Neutrophil (primary cell): ENCODE measurements at regions not wholly inside any gene's neighbourhood (a gene's known extent, or its start where the extent isn't known, plus 50 kb on each side); places are given as distances from the start of the nearest gene placed in this dataset.

Experiments used
- H3K27ac ChIP-seq: fragments of 200-600 bp; sonication (generic); 2 replicates; pipeline ENCODE4 v1.5.1; 2016; ENCODE audit warnings: mild to moderate bottlenecking, moderate library complexity
- H3K27me3 ChIP-seq: fragments of 200-600 bp; sonication (generic); 2 replicates; pipeline ENCODE4 v1.6.0; 2016; ENCODE audit warnings: mild to moderate bottlenecking
- H3K36me3 ChIP-seq: fragments of 200-600 bp; sonication (generic); 2 replicates; pipeline ENCODE4 v1.5.1; 2017
- H3K4me1 ChIP-seq, 2 experiments: fragments of 200-600 bp in 1 of 2; sonication (generic) in 1 of 2; 1 replicate in 1 of 2; 2 replicates in 1 of 2; pipeline versions ENCODE4 v1.5.1 to v1.6.1; 2013 to 2016; ENCODE audit warnings: low read depth in 1 of 2, low read length in 1 of 2, mild to moderate bottlenecking in 1 of 2, moderate library complexity in 1 of 2; ENCODE audit not compliant: control insufficient read depth in 1 of 2, insufficient read depth in 1 of 2
- H3K4me3 ChIP-seq, 2 experiments: fragments of 200-600 bp in 1 of 2; sonication (generic) in 1 of 2; 1 replicate in 1 of 2; 2 replicates in 1 of 2; pipeline ENCODE4 v1.5.1; 2013 to 2016; ENCODE audit warnings: low read depth in 1 of 2, low read length in 1 of 2, mild to moderate bottlenecking in 1 of 2, moderate library complexity in 1 of 2
- H3K9me3 ChIP-seq: fragments of 200-600 bp; sonication (generic); 2 replicates; pipeline ENCODE4 v1.5.1; 2016
- CTCF ChIP-seq: fragments of 200-600 bp; sonication (generic); IDR thresholded peaks from 2 replicates; pipeline ENCODE4 v1.5.1; 2016; ENCODE audit warnings: antibody characterized with exemption

- no peak for TF ChIP-seq CTCF
- no peak overlapping the region for H3K4me3 ChIP-seq
- H3K27me3 ChIP-seq: no peaks in the 10 kb centered on the region
- no peaks in the 10 kb centered on the region for H3K9me3 ChIP-seq
- H3K4me1 ChIP-seq: no peaks in the 10 kb centered on the region
- no peaks in the 10 kb centered on the region for H3K36me3 ChIP-seq
- H3K27ac ChIP-seq: no peak overlapping the region
Measured at GRCh38 chr6:97701801-97702200, 418.8 kb upstream of the MMS22L start.

- no peak for TF ChIP-seq CTCF
- no peaks in the 10 kb centered on the region for H3K36me3 ChIP-seq
- H3K27me3 ChIP-seq: no peaks in the 10 kb centered on the region
- H3K9me3 ChIP-seq: no peaks in the 10 kb centered on the region
- H3K4me3 ChIP-seq: no peak overlapping the region
- no peak overlapping the region for H3K27ac ChIP-seq
- no peaks in the 10 kb centered on the region for H3K4me1 ChIP-seq
Measured at GRCh38 chr6:97702248-97702647, 419.2 kb upstream of the MMS22L start.

GRCh38 chr6:97703661-97704060 lies 420.6 kb upstream of the MMS22L start:
- Histone ChIP-seq H3K9me3 (no peaks in the 10 kb centered on the region), H3K4me1 (no peaks in the 10 kb centered on the region), H3K4me3 (no peak overlapping the region), H3K27me3 (no peaks in the 10 kb centered on the region), H3K36me3 (no peaks in the 10 kb centered on the region), H3K27ac (no peak overlapping the region)
- TF ChIP-seq CTCF: no peak

DNA sequence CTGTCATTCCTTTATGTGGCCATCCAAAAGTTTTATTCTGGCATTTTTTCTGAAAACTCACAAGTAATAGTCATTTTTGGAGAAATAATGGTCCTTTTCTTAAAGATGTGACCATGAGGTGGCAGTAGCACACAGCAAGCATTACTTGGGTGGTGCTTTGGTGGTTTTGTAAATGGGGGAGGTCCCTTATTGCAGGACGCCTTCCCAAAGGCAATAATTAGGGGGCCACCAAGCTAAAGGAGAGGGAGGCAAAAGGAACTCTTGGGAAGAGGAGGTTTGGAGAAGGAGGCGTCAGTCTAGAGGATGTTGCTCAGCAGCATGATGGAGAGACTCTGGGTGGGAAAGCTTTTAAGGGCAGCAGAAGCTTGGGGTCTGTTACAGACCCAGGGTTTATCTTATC lies 422.6 kb upstream of the MMS22L start:
- Histone ChIP-seq H3K36me3 (no peaks in the 10 kb centered on the region), H3K4me3 (no peak overlapping the region), H3K27me3 (no peaks in the 10 kb centered on the region), H3K4me1 (no peaks in the 10 kb centered on the region), H3K9me3 (no peaks in the 10 kb centered on the region), H3K27ac (no peak overlapping the region)
- TF ChIP-seq CTCF: no peak

DNA sequence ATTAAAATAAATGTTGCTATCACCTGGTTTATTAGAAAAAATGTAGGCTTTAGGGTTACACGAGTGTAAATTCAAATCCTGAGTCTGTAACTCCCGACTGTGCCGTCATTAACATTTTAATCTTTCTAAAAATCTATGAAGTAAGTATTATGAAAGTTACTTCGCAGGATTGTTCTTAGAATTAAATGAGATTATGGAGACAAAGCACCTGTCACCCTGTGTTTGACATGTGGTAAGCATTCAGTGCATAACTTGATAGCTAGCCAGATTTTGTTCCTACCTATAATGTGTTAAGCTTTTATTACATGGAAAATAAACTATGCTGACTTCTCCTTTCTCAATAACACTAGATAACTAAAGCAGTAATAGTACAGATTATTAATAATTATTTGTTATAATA lies 429.7 kb upstream of the MMS22L start:
- Histone ChIP-seq H3K4me1 (no peaks in the 10 kb centered on the region), H3K36me3 (no peaks in the 10 kb centered on the region), H3K4me3 (no peak overlapping the region), H3K27ac (no peak overlapping the region), H3K27me3 (no peaks in the 10 kb centered on the region), H3K9me3 (no peaks in the 10 kb centered on the region)
- no peak for TF ChIP-seq CTCF

- H3K4me3 ChIP-seq: no peak overlapping the region
- no peak for TF ChIP-seq CTCF
- H3K27me3 ChIP-seq: no peaks in the 10 kb centered on the region
- H3K36me3 ChIP-seq: no peaks in the 10 kb centered on the region
- no peaks in the 10 kb centered on the region for H3K4me1 ChIP-seq
- H3K27ac ChIP-seq: no peak overlapping the region
- no peaks in the 10 kb centered on the region for H3K9me3 ChIP-seq
Measured at GRCh38 chr6:97714772-97715171, 431.8 kb upstream of the MMS22L start.
